Tibial nerve (tissue), 3 donors: ENCODE measurements at regions not wholly inside any gene's neighbourhood (a gene's known extent, or its start where the extent isn't known, plus 50 kb on each side); places are given as distances from the start of the nearest gene placed in this dataset.

Source experiments
- POLR2A ChIP-seq, 2 donors: fragments of 450-650 bp; IDR thresholded peaks; one replicate each; pipeline ENCODE4 v1.6.1; 2017; ENCODE audit warnings: antibody characterized with exemption in 2 of 2, mild to moderate bottlenecking in 2 of 2, moderate library complexity in 2 of 2
- TF ChIP-seq, protein P1 (sequence below), 5 experiments: fragments of 200-600 bp in 3 of 5; fragments of 450-650 bp in 2 of 5; sonication (generic) in 3 of 5; IDR thresholded peaks; one replicate each; pipeline ENCODE4 v1.5.1; 2016 to 2019; ENCODE audit warnings: antibody characterized with exemption in 5 of 5, mild to moderate bottlenecking in 3 of 5, moderate library complexity in 2 of 5

DNA sequence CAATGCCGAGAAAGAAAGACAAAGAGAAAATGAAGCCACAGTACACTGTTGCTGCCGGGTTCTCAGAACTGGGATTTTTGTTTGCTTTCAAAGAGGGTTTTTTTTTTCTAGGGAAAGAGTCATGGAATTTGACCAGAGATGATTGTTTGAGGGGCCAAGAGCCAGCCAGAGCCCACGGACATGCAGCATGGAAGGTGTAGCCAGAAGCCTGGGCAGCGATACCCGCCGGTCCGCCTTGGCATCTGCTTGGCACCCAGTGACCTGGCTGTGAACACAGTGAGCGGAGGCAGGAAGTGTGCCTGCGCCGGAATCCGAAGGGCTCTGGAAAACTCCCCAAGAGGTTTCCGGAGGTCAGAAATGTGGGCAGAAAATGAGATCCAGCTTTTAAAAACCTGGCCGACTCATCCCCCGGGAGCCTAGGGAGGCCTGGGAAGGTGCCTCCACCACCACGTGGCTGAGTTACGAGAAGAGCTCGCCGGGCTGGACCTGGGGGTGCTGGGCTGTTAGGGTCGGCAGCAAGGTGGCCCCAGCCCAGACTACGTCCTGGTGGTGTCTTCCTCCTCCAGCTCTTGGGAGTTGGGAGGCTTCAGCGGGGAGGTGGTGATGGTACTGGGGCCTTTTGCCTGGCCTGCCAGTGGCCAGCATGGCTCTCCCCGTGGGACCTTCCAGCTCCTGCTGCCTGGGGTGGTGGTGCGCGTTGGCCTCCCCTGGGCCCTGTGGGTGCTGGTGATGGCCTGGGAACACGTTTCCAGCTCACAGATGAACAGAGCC, 61.6 kb upstream of the PPARA start:
- TF ChIP-seq, protein P1, sequence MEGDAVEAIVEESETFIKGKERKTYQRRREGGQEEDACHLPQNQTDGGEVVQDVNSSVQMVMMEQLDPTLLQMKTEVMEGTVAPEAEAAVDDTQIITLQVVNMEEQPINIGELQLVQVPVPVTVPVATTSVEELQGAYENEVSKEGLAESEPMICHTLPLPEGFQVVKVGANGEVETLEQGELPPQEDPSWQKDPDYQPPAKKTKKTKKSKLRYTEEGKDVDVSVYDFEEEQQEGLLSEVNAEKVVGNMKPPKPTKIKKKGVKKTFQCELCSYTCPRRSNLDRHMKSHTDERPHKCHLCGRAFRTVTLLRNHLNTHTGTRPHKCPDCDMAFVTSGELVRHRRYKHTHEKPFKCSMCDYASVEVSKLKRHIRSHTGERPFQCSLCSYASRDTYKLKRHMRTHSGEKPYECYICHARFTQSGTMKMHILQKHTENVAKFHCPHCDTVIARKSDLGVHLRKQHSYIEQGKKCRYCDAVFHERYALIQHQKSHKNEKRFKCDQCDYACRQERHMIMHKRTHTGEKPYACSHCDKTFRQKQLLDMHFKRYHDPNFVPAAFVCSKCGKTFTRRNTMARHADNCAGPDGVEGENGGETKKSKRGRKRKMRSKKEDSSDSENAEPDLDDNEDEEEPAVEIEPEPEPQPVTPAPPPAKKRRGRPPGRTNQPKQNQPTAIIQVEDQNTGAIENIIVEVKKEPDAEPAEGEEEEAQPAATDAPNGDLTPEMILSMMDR (IDR thresholded peaks at IDR 0.05): no peak
- no peak for TF ChIP-seq POLR2A (IDR thresholded peaks at IDR 0.05)
